HG02885 (cell line): ENCODE measurements at regions not wholly inside any gene's neighbourhood (a gene's known extent, or its start where the extent isn't known, plus 50 kb on each side); places are given as distances from the start of the nearest gene placed in this dataset.
"Not testable (repeated sequence)": the region's sequence is repeated elsewhere in the genome, so short reads cannot be mapped to it uniquely, and the experiment has no call there.

ENCODE experiments used
- ATAC-seq: cut with Tn5 transposase; IDR thresholded peaks from one replicate; pipeline ENCODE4 v1.9.1; 2021; ENCODE audit warnings: mild to moderate bottlenecking; ENCODE audit not compliant: unreplicated experiment, poor library complexity

GRCh38 chr13:65112531-65112941 is 2117.6 kb downstream of the PCDH9 start:
- ATAC-seq: no peak

- ATAC-seq: no peak
Observed at GRCh38 chr13:65112123-65112522, 2118.0 kb downstream of the PCDH9 start.

GRCh38 chr13:65111223-65111622 is 2118.9 kb downstream of the PCDH9 start:
- no peak for ATAC-seq

GRCh38 chr13:65104436-65104835 is 2125.7 kb downstream of the PCDH9 start:
- not testable (repeated sequence) for ATAC-seq

- no peak for ATAC-seq
Observed at GRCh38 chr13:65103351-65103750, 2126.8 kb downstream of the PCDH9 start.

- no peak for ATAC-seq
Observed at GRCh38 chr13:65095161-65096082, 2134.7 kb downstream of the PCDH9 start.

- ATAC-seq: no peak
Observed at GRCh38 chr13:65093357-65093756, 2136.8 kb downstream of the PCDH9 start.

GRCh38 chr13:65091031-65091430 is 2139.1 kb downstream of the PCDH9 start:
- no peak for ATAC-seq

GRCh38 chr13:65090186-65090585 is 2139.9 kb downstream of the PCDH9 start:
- ATAC-seq: no peak

GRCh38 chr13:65088906-65089305 is 2141.2 kb downstream of the PCDH9 start:
- ATAC-seq: no peak

- ATAC-seq: no peak
Observed at GRCh38 chr13:65085977-65086376, 2144.2 kb downstream of the PCDH9 start.

GRCh38 chr13:65074248-65074647 is 2155.9 kb downstream of the PCDH9 start:
- no peak for ATAC-seq

GRCh38 chr13:65064967-65065366 is 2165.2 kb downstream of the PCDH9 start:
- ATAC-seq: no peak

GRCh38 chr13:65063753-65064152 is 2166.4 kb downstream of the PCDH9 start:
- no peak for ATAC-seq

- ATAC-seq: no peak
Observed at GRCh38 chr13:65057986-65058385, 2172.2 kb downstream of the PCDH9 start.

- no peak for ATAC-seq
Observed at GRCh38 chr13:65054277-65054676, 2175.9 kb downstream of the PCDH9 start.

GRCh38 chr13:65036999-65037398 is 2193.1 kb downstream of the PCDH9 start:
- no peak for ATAC-seq

- ATAC-seq: no peak
Observed at GRCh38 chr13:65035302-65035701, 2194.8 kb downstream of the PCDH9 start.

GRCh38 chr13:65034266-65034665 is 2195.9 kb downstream of the PCDH9 start:
- no peak for ATAC-seq

GRCh38 chr13:65032825-65033224 is 2197.3 kb downstream of the PCDH9 start:
- no peak for ATAC-seq

- no peak for ATAC-seq
Observed at GRCh38 chr13:65028101-65028500, 2202.0 kb downstream of the PCDH9 start.

GRCh38 chr13:65026505-65026904 is 2203.6 kb downstream of the PCDH9 start:
- ATAC-seq: no peak
